ENCODE measurements at regions not wholly inside any gene's neighbourhood (a gene's known extent, or its start where the extent isn't known, plus 50 kb on each side); places are given as distances from the start of the nearest gene placed in this dataset.

GRCh38 chr3:1632128-1632527, 466.5 kb upstream of the CNTN4 start:
- no peak for DNase-seq (ENCODE audit: extremely low read depth in 1 of 11, low read depth in 9 of 11, low spot score in 4 of 11)

GRCh38 chr3:1661839-1662238, 436.8 kb upstream of the CNTN4 start:
- no peak for DNase-seq (ENCODE audit: extremely low read depth in 1 of 11, low read depth in 9 of 11, low spot score in 4 of 11)

GRCh38 chr3:1664266-1664665, 434.4 kb upstream of the CNTN4 start:
- no peak for DNase-seq (ENCODE audit: extremely low read depth in 1 of 11, low read depth in 9 of 11, low spot score in 4 of 11)

- no peak for DNase-seq (ENCODE audit: extremely low read depth in 1 of 11, low read depth in 9 of 11, low spot score in 4 of 11)
These were observed 431.8 kb upstream of the CNTN4 start for GRCh38 chr3:1666865-1667264.

- DNase-seq (ENCODE audit: extremely low read depth in 1 of 11, low read depth in 9 of 11, low spot score in 4 of 11): no peak
These were observed 421.0 kb upstream of the CNTN4 start for GRCh38 chr3:1677576-1678156.

- no peak for DNase-seq (ENCODE audit: extremely low read depth in 1 of 11, low read depth in 9 of 11, low spot score in 4 of 11)
These were observed 406.2 kb upstream of the CNTN4 start for GRCh38 chr3:1692428-1692827.

GRCh38 chr3:1693145-1693544, 405.5 kb upstream of the CNTN4 start:
- no peak for DNase-seq (ENCODE audit: extremely low read depth in 1 of 11, low read depth in 9 of 11, low spot score in 4 of 11)

- no peak for DNase-seq (ENCODE audit: extremely low read depth in 1 of 11, low read depth in 9 of 11, low spot score in 4 of 11)
These were observed 401.9 kb upstream of the CNTN4 start for GRCh38 chr3:1696669-1697275.

- DNase-seq (ENCODE audit: extremely low read depth in 1 of 11, low read depth in 9 of 11, low spot score in 4 of 11): no peak
These were observed 399.2 kb upstream of the CNTN4 start for GRCh38 chr3:1699361-1699920.

GRCh38 chr3:1700650-1701049, 398.0 kb upstream of the CNTN4 start:
- DNase-seq (ENCODE audit: extremely low read depth in 1 of 11, low read depth in 9 of 11, low spot score in 4 of 11): no peak

- no peak for DNase-seq (ENCODE audit: extremely low read depth in 1 of 11, low read depth in 9 of 11, low spot score in 4 of 11)
These were observed 395.5 kb upstream of the CNTN4 start for GRCh38 chr3:1703169-1703568.

- no peak for DNase-seq (ENCODE audit: extremely low read depth in 1 of 11, low read depth in 9 of 11, low spot score in 4 of 11)
These were observed 388.0 kb upstream of the CNTN4 start for GRCh38 chr3:1710663-1711062.

- DNase-seq (ENCODE audit: extremely low read depth in 1 of 11, low read depth in 9 of 11, low spot score in 4 of 11): no peak
These were observed 381.1 kb upstream of the CNTN4 start for GRCh38 chr3:1717524-1717923.

GRCh38 chr3:1723726-1724125, 374.9 kb upstream of the CNTN4 start:
- no peak for DNase-seq (ENCODE audit: extremely low read depth in 1 of 11, low read depth in 9 of 11, low spot score in 4 of 11)

- no peak for DNase-seq (ENCODE audit: extremely low read depth in 1 of 11, low read depth in 9 of 11, low spot score in 4 of 11)
These were observed 371.9 kb upstream of the CNTN4 start for GRCh38 chr3:1726741-1727140.

GRCh38 chr3:1727242-1727641, 371.4 kb upstream of the CNTN4 start:
- DNase-seq (ENCODE audit: extremely low read depth in 1 of 11, low read depth in 9 of 11, low spot score in 4 of 11): no peak

- DNase-seq (ENCODE audit: extremely low read depth in 1 of 11, low read depth in 9 of 11, low spot score in 4 of 11): no peak
These were observed 370.2 kb upstream of the CNTN4 start for GRCh38 chr3:1728510-1728909.

GRCh38 chr3:1734494-1735122, 364.1 kb upstream of the CNTN4 start:
- no peak for DNase-seq (ENCODE audit: extremely low read depth in 1 of 11, low read depth in 9 of 11, low spot score in 4 of 11)

- no peak for DNase-seq (ENCODE audit: extremely low read depth in 1 of 11, low read depth in 9 of 11, low spot score in 4 of 11)
These were observed 346.5 kb upstream of the CNTN4 start for GRCh38 chr3:1752205-1752604.

GRCh38 chr3:1766384-1766783, 332.3 kb upstream of the CNTN4 start:
- DNase-seq (ENCODE audit: extremely low read depth in 1 of 11, low read depth in 9 of 11, low spot score in 4 of 11): peak; percentile 1 to 19 (median 9)

- no peak for DNase-seq (ENCODE audit: extremely low read depth in 1 of 11, low read depth in 9 of 11, low spot score in 4 of 11)
These were observed 325.0 kb upstream of the CNTN4 start for GRCh38 chr3:1773679-1774078.
